ENCODE measurements at regions not wholly inside any gene's neighbourhood (a gene's known extent, or its start where the extent isn't known, plus 50 kb on each side); places are given as distances from the start of the nearest gene placed in this dataset.

- TF ChIP-seq, protein P1, sequence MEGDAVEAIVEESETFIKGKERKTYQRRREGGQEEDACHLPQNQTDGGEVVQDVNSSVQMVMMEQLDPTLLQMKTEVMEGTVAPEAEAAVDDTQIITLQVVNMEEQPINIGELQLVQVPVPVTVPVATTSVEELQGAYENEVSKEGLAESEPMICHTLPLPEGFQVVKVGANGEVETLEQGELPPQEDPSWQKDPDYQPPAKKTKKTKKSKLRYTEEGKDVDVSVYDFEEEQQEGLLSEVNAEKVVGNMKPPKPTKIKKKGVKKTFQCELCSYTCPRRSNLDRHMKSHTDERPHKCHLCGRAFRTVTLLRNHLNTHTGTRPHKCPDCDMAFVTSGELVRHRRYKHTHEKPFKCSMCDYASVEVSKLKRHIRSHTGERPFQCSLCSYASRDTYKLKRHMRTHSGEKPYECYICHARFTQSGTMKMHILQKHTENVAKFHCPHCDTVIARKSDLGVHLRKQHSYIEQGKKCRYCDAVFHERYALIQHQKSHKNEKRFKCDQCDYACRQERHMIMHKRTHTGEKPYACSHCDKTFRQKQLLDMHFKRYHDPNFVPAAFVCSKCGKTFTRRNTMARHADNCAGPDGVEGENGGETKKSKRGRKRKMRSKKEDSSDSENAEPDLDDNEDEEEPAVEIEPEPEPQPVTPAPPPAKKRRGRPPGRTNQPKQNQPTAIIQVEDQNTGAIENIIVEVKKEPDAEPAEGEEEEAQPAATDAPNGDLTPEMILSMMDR (IDR thresholded peaks at IDR 0.05), result no peak
- peaks cover 17 to 31% of the 10 kb centered on the region in 2 donors for H3K9me3 ChIP-seq (replicated peaks in 1 of 2; ENCODE audit: control insufficient read depth in 1 of 2, insufficient read depth in 1 of 2, low read length in 2 of 2)
- no peak overlapping the region for H3K27ac ChIP-seq (ENCODE audit: low read depth in 1 of 2, low read length in 2 of 2)
- no peak overlapping the region for H3K4me2 ChIP-seq (replicated peaks; ENCODE audit: extremely low read depth, low read length, poor library complexity, severe bottlenecking)
- H2AFZ ChIP-seq (ENCODE audit: insufficient read depth, low read depth, low read length, poor library complexity, severe bottlenecking), result no peak overlapping the region
- H3K9me3 Mint-ChIP-seq, result peaks cover 9 to 37% (median 17%) of the 10 kb centered on the region in 7 donors
- no peaks in the 10 kb centered on the region for H3K4me1 ChIP-seq (ENCODE audit: control insufficient read depth in 1 of 2, insufficient read depth in 2 of 2, low read length in 2 of 2)
- no peak overlapping the region for H3K27ac Mint-ChIP-seq
- H3K27me3 Mint-ChIP-seq (ENCODE audit: low read depth in 3 of 3), result no peaks in the 10 kb centered on the region
- H3K27me3 ChIP-seq (ENCODE audit: control insufficient read depth in 2 of 2, insufficient read depth in 2 of 2, low read length in 2 of 2), result no peaks in the 10 kb centered on the region
- no peaks in the 10 kb centered on the region for H3K79me2 ChIP-seq (ENCODE audit: insufficient read depth, low read length)
- H3K4me3 ChIP-seq (replicated peaks in 1 of 3; ENCODE audit: low read depth in 2 of 3, low read length in 3 of 3), result no peak overlapping the region
- no peak for DNase-seq
- H3K36me3 ChIP-seq (replicated peaks in 1 of 2; ENCODE audit: control insufficient read depth in 1 of 2, insufficient read depth in 2 of 2, low read length in 2 of 2), result no peaks in the 10 kb centered on the region
- H3K4me1 Mint-ChIP-seq, result no peaks in the 10 kb centered on the region
- H3K36me3 Mint-ChIP-seq, result no peaks in the 10 kb centered on the region
- intact Hi-C loops (cut with micrococcal nuclease), result no loop called here
- no peaks in the 10 kb centered on the region for H4K20me1 ChIP-seq (ENCODE audit: insufficient read depth, low read length)
- WGBS (ENCODE audit: insufficient coverage), result 94% methylated on average over 3 of the region's 6 CpGs
- H3K4me3 Mint-ChIP-seq, result no peak overlapping the region
- H3K9ac ChIP-seq (ENCODE audit: insufficient read depth, low read length, poor library complexity, severe bottlenecking), result no peak overlapping the region
These were observed 326.2 kb upstream of the PDGFD start for GRCh38 chr11:104490182-104490581.

GRCh38 chr11:104488561-104488960, 324.6 kb upstream of the PDGFD start:
- Histone ChIP-seq H3K4me1 (ENCODE audit: control insufficient read depth in 1 of 2, insufficient read depth in 2 of 2, low read length in 2 of 2) (no peaks in the 10 kb centered on the region), H2AFZ (ENCODE audit: insufficient read depth, low read depth, low read length, poor library complexity, severe bottlenecking) (no peak overlapping the region), H4K20me1 (ENCODE audit: insufficient read depth, low read length) (no peaks in the 10 kb centered on the region), H3K4me2 (replicated peaks; ENCODE audit: extremely low read depth, low read length, poor library complexity, severe bottlenecking) (no peak overlapping the region), H3K79me2 (ENCODE audit: insufficient read depth, low read length) (no peaks in the 10 kb centered on the region), H3K9ac (ENCODE audit: insufficient read depth, low read length, poor library complexity, severe bottlenecking) (no peak overlapping the region), H3K27me3 (ENCODE audit: control insufficient read depth in 2 of 2, insufficient read depth in 2 of 2, low read length in 2 of 2) (no peaks in the 10 kb centered on the region), H3K36me3 (replicated peaks in 1 of 2; ENCODE audit: control insufficient read depth in 1 of 2, insufficient read depth in 2 of 2, low read length in 2 of 2) (no peaks in the 10 kb centered on the region), H3K27ac (ENCODE audit: low read depth in 1 of 2, low read length in 2 of 2) (no peak overlapping the region), H3K4me3 (replicated peaks in 1 of 3; ENCODE audit: low read depth in 2 of 3, low read length in 3 of 3) (no peak overlapping the region), H3K9me3 (replicated peaks in 1 of 2; ENCODE audit: control insufficient read depth in 1 of 2, insufficient read depth in 1 of 2, low read length in 2 of 2) (peaks cover 13 to 31% of the 10 kb centered on the region in 2 donors)
- no CpG with 5 or more reads among the region's 3 CpGs for WGBS (ENCODE audit: insufficient coverage)
- Mint-ChIP-seq H3K27me3 (ENCODE audit: low read depth in 3 of 3) (no peaks in the 10 kb centered on the region), H3K36me3 (no peaks in the 10 kb centered on the region), H3K4me3 (no peak overlapping the region), H3K9me3 (peaks cover 9 to 33% (median 17%) of the 10 kb centered on the region in 7 donors), H3K4me1 (no peaks in the 10 kb centered on the region), H3K27ac (no peak overlapping the region)
- DNase-seq, result no peak
- intact Hi-C loops (cut with micrococcal nuclease), result no loop called here
- TF ChIP-seq, protein P1 (IDR thresholded peaks at IDR 0.05), result no peak

All from CD14-positive monocyte (primary cell).